SK-N-SH treated with all-trans-retinoic acid at 6 μM for 48 hours (cell line): ENCODE measurements at regions not wholly inside any gene's neighbourhood (a gene's known extent, or its start where the extent isn't known, plus 50 kb on each side); places are given as distances from the start of the nearest gene placed in this dataset.

Source experiments
- GLIS3 ChIP-seq: fragments of 250-450 bp; sonication (Bioruptor Pico); IDR thresholded peaks from 2 replicates; pipeline ENCODE4 v1.5.0; 2020; ENCODE audit warnings: mild to moderate bottlenecking, moderate library complexity
- PATZ1 ChIP-seq: fragments of 250-450 bp; sonication (Bioruptor Pico); IDR thresholded peaks from 2 replicates; pipeline ENCODE4 v1.8.0; 2020; ENCODE audit warnings: mild to moderate bottlenecking, moderate library complexity, borderline replicate concordance

GRCh38 chr9:95807326-95807947, 68.1 kb upstream of the ERCC6L2 start:
- TF ChIP-seq PATZ1 (CRISPR knock-in tag) = no peak
- TF ChIP-seq GLIS3 (CRISPR knock-in tag) = no peak
